PC-3 (cell line): ENCODE measurements at regions not wholly inside any gene's neighbourhood (a gene's known extent, or its start where the extent isn't known, plus 50 kb on each side); places are given as distances from the start of the nearest gene placed in this dataset.

Experiments
- ATAC-seq: fragments of 200-7000 bp; cut with Tn5 transposase; 2 replicates; pipeline ENCODE4 v1.9.1; 2020; ENCODE audit warnings: mild to moderate bottlenecking, moderate library complexity
- BruUV-seq: library from RNA; stranded (reverse); fragments of 400-500 nt; replicated peaks from 2 replicates; lab custom pipeline; 2021; lab: Mats Ljungman, UMichigan
- CTCF ChIA-PET: fragments of 300-600 bp; sonication (Branson Sonifier 250); formaldehyde crosslinking; loops from one replicate; lab custom pipeline; 2022; ENCODE audit warnings: antibody characterized with exemption; lab: Charles Lee
- POLR2A ChIA-PET: fragments of 300-600 bp; sonication (Branson Sonifier 250); formaldehyde crosslinking; loops from one replicate; lab custom pipeline; 2022; ENCODE audit warnings: antibody characterized with exemption; ENCODE audit not compliant: unreplicated experiment; lab: Charles Lee
- DNase-seq: peaks from one replicate; pipeline ENCODE4 v3.0.0-alpha.2; 2015
- H2AFZ ChIP-seq: fragments of 300-600 bp; sonication (generic); 2 replicates; pipeline ENCODE4 v1.6.0; 2016; ENCODE audit warnings: antibody characterized with exemption, low read length
- H3F3A ChIP-seq: fragments of 300-600 bp; sonication (generic); one replicate; pipeline ENCODE4 v1.6.0; 2017; ENCODE audit warnings: antibody characterized with exemption, low read length, control low read depth, mild to moderate bottlenecking; ENCODE audit not compliant: unreplicated experiment
- H3K27ac ChIP-seq: fragments of 300-600 bp; sonication (generic); 2 replicates; pipeline ENCODE4 v1.5.1; 2016; ENCODE audit warnings: mild to moderate bottlenecking, low read length
- H3K27me3 ChIP-seq: fragments of 300-600 bp; sonication (generic); 2 replicates; pipeline ENCODE4 v1.6.1; 2016; ENCODE audit warnings: low read length, mixed read lengths
- H3K36me3 ChIP-seq: fragments of 300-600 bp; sonication (generic); 2 replicates; pipeline ENCODE4 v1.6.1; 2016; ENCODE audit warnings: low read depth, mixed run types, low read length, mixed read lengths
- H3K4me1 ChIP-seq: fragments of 300-600 bp; sonication (generic); 2 replicates; pipeline ENCODE4 v1.5.1; 2016; ENCODE audit warnings: low read length; ENCODE audit not compliant: insufficient read depth
- H3K4me2 ChIP-seq: fragments of 300-600 bp; sonication (generic); 2 replicates; pipeline ENCODE4 v1.6.0; 2016; ENCODE audit warnings: low read length
- H3K4me3 ChIP-seq: fragments of 300-600 bp; sonication (generic); 2 replicates; pipeline ENCODE4 v1.5.1; 2016; ENCODE audit warnings: mild to moderate bottlenecking, low read length, mixed read lengths
- H3K79me2 ChIP-seq: fragments of 300-600 bp; sonication (generic); 2 replicates; pipeline ENCODE4 v1.6.1; 2017; ENCODE audit warnings: low read length, mixed read lengths
- H3K9ac ChIP-seq: fragments of 300-600 bp; sonication (generic); 2 replicates; pipeline ENCODE4 v1.6.0; 2016; ENCODE audit warnings: mild to moderate bottlenecking, low read length
- H3K9me2 ChIP-seq: fragments of 300-600 bp; sonication (generic); replicated peaks from 2 replicates; pipeline ENCODE4 v1.6.1; 2016; ENCODE audit warnings: mixed run types, low read length, mixed read lengths
- H3K9me3 ChIP-seq: fragments of 300-600 bp; sonication (generic); 2 replicates; pipeline ENCODE4 v1.6.1; 2016; ENCODE audit warnings: low read length, mixed read lengths
- H4K20me1 ChIP-seq: fragments of 300-600 bp; sonication (generic); 2 replicates; pipeline ENCODE4 v1.6.1; 2016; ENCODE audit warnings: low read length, mixed read lengths
- EZH2 ChIP-seq: fragments of 300-600 bp; sonication (generic); IDR thresholded peaks from one replicate; pipeline ENCODE4 v1.6.1; 2017; ENCODE audit warnings: antibody characterized with exemption, mild to moderate bottlenecking, low read length; ENCODE audit not compliant: unreplicated experiment
- EZH2phosphoT487 ChIP-seq: fragments of 300-600 bp; sonication (generic); IDR thresholded peaks from 2 replicates; pipeline ENCODE4 v1.6.1; 2018; ENCODE audit warnings: mild to moderate bottlenecking, antibody characterized with exemption, low read length, borderline replicate concordance
- intact Hi-C: fragments of 100-400 bp; cut with micrococcal nuclease; formaldehyde crosslinking; loops from 2 replicates; pipeline ENCODE4 v1.9.0; 2023
- TF ChIP-seq, protein P1 (sequence below): fragments of 300-600 bp; sonication (generic); conservative IDR thresholded peaks from 2 replicates; pipeline ENCODE4 v1.5.1; 2017; ENCODE audit warnings: antibody characterized with exemption, low read depth, mild to moderate bottlenecking, low read length

DNA sequence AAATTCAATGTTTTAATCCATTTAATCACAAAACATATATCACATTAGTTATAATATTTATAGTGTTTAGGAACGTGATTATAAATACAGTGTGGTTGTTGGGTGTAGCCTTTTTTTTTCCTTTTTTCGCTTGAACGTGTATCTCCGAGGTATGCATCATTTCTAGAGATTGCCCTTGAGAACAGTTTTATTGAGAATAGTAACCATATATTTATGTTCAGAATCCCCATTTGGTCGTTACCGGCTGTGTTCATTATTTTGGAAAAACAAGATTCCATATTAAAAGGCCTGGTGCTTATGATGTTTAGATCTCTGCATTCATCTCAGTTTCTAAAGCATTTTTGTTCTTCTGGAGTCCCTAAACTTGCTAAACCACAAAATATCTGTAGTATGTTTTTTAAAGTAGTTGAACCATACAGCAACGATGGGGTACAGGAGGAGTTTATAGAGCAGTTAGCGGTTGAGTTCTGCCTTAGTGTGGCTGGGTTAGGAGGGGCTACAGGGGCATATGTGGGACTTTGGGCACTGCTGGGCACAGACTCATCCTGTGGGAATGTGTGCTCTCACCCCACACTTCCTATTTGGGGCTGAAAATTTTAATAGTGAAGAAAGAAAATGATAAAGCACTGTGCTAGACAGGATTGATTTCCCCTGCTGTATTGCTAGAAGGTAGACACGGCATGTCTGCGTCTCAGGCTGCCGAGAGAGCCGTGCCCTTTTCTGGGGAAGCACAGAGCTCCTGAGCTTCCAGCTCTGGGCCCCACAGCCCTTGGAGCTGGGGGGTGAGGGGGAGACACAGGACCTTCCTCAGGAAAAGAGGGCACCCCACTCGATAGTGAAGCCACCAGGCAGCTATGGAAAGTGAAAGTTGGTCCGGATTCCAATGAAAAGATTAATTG lies 81.5 kb upstream of the PPARA start:
- TSS peak; percentile 91 for BruUV-seq
- H3K36me3 ChIP-seq, result peaks cover 16% of the 10 kb centered on the region
- no peaks in the 10 kb centered on the region for H3K9me2 ChIP-seq
- peak overlapping the region; percentile 100 for H3K9ac ChIP-seq
- DNase-seq (peak; percentile 81), ATAC-seq (peak; percentile 23)
- TF ChIP-seq EZH2phosphoT487 (no peak), EZH2 (no peak)
- TF ChIP-seq, protein P1, sequence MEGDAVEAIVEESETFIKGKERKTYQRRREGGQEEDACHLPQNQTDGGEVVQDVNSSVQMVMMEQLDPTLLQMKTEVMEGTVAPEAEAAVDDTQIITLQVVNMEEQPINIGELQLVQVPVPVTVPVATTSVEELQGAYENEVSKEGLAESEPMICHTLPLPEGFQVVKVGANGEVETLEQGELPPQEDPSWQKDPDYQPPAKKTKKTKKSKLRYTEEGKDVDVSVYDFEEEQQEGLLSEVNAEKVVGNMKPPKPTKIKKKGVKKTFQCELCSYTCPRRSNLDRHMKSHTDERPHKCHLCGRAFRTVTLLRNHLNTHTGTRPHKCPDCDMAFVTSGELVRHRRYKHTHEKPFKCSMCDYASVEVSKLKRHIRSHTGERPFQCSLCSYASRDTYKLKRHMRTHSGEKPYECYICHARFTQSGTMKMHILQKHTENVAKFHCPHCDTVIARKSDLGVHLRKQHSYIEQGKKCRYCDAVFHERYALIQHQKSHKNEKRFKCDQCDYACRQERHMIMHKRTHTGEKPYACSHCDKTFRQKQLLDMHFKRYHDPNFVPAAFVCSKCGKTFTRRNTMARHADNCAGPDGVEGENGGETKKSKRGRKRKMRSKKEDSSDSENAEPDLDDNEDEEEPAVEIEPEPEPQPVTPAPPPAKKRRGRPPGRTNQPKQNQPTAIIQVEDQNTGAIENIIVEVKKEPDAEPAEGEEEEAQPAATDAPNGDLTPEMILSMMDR, result no peak
- H3K79me2 ChIP-seq, result peaks cover 89% of the 10 kb centered on the region
- H3K27ac ChIP-seq, result peak overlapping the region; percentile 99
- ChIA-PET CTCF (no interaction called here), POLR2A (interaction anchor here (0.9 kb wide), 1 partner anchor 50 kb away, joined by 3 read pairs; no protein-coding TSS in a partner anchor)
- H3F3A ChIP-seq, result no peaks in the 10 kb centered on the region
- H2AFZ ChIP-seq, result no peak overlapping the region
- peak overlapping the region; percentile 100 for H3K4me2 ChIP-seq
- peaks cover 42% of the 10 kb centered on the region for H3K4me1 ChIP-seq
- H4K20me1 ChIP-seq, result peaks cover 16% of the 10 kb centered on the region
- intact Hi-C loops, result loop anchor here (2.0 kb wide), 2 partner anchors 14 to 62 kb away; no protein-coding TSS in a partner anchor
- no peaks in the 10 kb centered on the region for H3K27me3 ChIP-seq
- H3K9me3 ChIP-seq, result no peaks in the 10 kb centered on the region
- H3K4me3 ChIP-seq, result peak overlapping the region; percentile 66

DNA sequence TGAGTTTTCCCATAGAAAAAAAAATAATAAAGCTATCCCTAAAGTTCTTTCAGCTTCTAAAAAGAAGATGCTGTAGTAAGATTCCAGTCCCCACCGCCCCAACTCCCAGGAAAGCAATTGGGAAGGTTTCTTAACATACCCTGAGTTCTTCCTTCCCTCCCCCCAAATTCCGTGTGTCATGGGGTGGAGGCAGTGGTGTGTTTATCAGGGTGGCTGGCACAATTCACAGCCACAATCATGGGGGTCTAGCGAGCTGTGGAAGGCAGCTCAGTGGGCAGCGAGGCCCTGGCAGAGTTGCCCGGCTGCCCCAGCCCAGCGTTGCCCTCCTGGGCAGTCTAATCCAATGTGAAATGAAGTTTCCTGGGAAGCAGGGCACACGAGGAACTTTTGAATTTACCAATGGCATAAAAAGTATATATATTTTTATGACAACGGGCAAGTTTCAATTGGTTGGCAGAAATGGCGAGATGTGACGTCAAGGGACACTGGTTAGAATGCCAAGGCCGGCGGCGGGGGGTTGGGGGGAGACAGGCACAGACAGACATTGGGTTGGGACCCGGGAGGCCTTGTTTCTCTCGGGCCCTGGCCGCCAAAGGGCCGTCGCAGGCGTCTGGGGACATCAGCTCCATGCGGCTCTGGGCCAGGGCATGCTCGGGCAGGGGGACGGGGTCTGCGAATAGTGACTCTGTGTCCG lies 80.7 kb upstream of the PPARA start:
- DNase-seq (peak; percentile 92), ATAC-seq (peak; percentile 18)
- ChIA-PET POLR2A (interaction anchor here (0.7 to 0.9 kb wide), 2 partner anchors 13 to 51 kb away, joined by 3 read pairs; no protein-coding TSS in a partner anchor), CTCF (no interaction called here)
- Histone ChIP-seq H3K4me3 (peak overlapping the region; percentile 66), H4K20me1 (peaks cover 24% of the 10 kb centered on the region), H3K27me3 (no peaks in the 10 kb centered on the region), H3K9me2 (no peaks in the 10 kb centered on the region), H3K4me1 (peaks cover 34% of the 10 kb centered on the region), H3K79me2 (peaks cover 89% of the 10 kb centered on the region), H3K9me3 (no peaks in the 10 kb centered on the region), H2AFZ (no peak overlapping the region), H3K27ac (peak overlapping the region; percentile 99), H3K9ac (peak overlapping the region; percentile 100), H3K4me2 (peak overlapping the region; percentile 100), H3F3A (no peaks in the 10 kb centered on the region), H3K36me3 (peaks cover 24% of the 10 kb centered on the region)
- BruUV-seq, result no TSS peak
- TF ChIP-seq, protein P1, result no peak
- TF ChIP-seq EZH2 (no peak), EZH2phosphoT487 (no peak)
- intact Hi-C loops, result loop anchor here (2.0 kb wide), 2 partner anchors 15 to 63 kb away; no protein-coding TSS in a partner anchor
